ENCODE measurements at regions not wholly inside any gene's neighbourhood (a gene's known extent, or its start where the extent isn't known, plus 50 kb on each side); places are given as distances from the start of the nearest gene placed in this dataset.
"Not testable (repeated sequence)": the region's sequence is repeated elsewhere in the genome, so short reads cannot be mapped to it uniquely, and the experiment has no call there.

- TF ChIP-seq EZH2phosphoT487 (IDR thresholded peaks at IDR 0.05; ENCODE audit: borderline replicate concordance, low read depth, low read length); CTCF (conservative IDR thresholded peaks at IDR 0.05; ENCODE audit: low read length): not testable (repeated sequence)
These were observed 102.5 kb upstream of the PZP start for GRCh38 chr12:9310645-9311044.
